HG02763 (cell line): ENCODE measurements at regions not wholly inside any gene's neighbourhood (a gene's known extent, or its start where the extent isn't known, plus 50 kb on each side); places are given as distances from the start of the nearest gene placed in this dataset.
"Not testable (repeated sequence)": the region's sequence is repeated elsewhere in the genome, so short reads cannot be mapped to it uniquely, and the experiment has no call there.

Source experiments
- ATAC-seq: cut with Tn5 transposase; IDR thresholded peaks from one replicate; pipeline ENCODE4 v1.9.1; 2021; ENCODE audit warnings: mild to moderate bottlenecking, moderate library complexity; ENCODE audit not compliant: unreplicated experiment

GRCh38 chr1:60866226-60866900, 216.0 kb upstream of the NFIA start:
- no peak for ATAC-seq

- ATAC-seq = no peak
Measured at GRCh38 chr1:60865166-60865565, 217.2 kb upstream of the NFIA start.

DNA sequence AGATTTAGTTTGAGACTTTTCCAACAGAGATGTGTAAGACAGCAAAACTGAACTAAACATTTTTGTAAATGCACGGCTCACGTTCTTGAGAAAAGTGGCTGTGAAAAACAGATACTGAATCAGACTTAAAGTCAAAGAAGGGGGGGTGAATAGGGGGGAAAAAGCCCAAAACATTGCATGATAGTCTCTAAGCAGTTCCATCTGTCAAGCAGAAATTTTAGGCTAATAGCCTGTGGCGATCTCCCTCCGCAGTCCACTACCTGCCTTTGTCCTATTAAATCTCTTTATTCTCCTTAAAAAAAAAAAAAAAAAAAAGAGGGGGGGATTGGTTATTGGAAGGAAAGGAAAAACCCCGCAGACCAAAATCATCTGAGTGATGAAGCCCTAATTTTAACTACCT, 217.6 kb upstream of the NFIA start:
- ATAC-seq = no peak

GRCh38 chr1:60863131-60863530, 219.2 kb upstream of the NFIA start:
- ATAC-seq = no peak

DNA sequence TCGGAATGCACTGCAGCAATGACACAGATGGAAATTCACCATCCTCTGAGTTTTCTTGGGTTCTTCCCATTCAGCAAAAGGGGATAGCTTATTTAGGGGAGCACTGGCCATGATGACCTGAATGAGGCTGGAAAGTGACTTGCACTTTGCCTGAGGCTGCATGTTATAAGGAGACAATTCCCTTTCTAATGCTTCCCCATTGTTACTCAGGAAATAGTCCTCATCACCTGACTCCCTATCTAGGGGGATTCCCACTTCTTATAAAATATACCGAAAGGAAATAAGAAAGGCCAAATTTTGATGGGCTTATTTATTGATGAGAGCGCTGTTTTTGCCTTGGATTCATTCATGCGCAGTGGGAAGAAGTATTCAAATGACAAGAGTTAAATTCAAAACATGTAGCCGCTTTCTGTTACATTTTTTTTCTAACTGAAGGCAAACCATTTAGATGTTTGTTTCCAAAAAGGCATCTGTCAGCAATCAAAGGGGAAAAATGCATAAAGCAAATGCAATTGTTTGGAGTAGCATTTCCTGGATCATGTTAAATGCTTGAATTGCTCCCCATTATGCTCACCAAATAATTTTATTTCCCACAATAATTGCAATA, 220.3 kb upstream of the NFIA start:
- ATAC-seq = no peak

- no peak for ATAC-seq
Measured at GRCh38 chr1:60859111-60859510, 223.2 kb upstream of the NFIA start.

- ATAC-seq = no peak
Measured at GRCh38 chr1:60857851-60858250, 224.5 kb upstream of the NFIA start.

- no peak for ATAC-seq
Measured at GRCh38 chr1:60850084-60850483, 232.3 kb upstream of the NFIA start.

- ATAC-seq = no peak
Measured at GRCh38 chr1:60849401-60849800, 233.0 kb upstream of the NFIA start.

- ATAC-seq = no peak
Measured at GRCh38 chr1:60848583-60849188, 233.7 kb upstream of the NFIA start.

DNA sequence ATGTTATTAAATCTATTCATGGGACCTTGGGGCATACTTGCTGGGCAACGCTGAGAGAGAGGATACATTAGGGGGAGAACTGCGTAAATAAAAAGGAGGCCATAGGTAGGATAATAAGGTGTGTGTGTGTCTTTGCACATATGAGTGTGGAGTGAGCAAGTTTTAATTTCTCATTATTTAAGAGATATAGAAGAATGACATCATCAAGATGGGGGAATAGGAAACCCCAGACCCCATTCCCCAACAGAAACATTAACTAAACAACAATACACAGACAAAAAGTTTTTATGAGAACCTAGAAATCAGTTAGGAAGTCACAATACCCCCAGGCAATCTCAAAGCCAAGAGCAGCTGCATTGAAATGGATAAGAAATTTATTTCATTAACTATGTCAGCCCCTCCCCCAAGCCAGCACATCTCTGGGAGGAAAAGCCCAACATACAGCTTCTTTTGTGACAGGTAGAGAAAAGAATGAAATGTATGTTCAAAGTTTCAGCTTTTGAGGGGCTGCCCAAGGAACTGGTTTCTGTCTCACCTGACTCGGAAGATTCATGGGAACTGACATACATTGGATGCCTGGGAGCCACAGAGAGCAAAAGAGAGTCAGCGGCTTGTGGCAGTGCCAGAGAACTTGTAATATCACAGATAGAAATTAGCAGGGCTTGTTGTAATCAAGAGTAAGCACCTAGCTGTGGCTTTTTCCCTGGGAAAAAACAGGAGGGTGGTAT, 234.3 kb upstream of the NFIA start:
- no peak for ATAC-seq

DNA sequence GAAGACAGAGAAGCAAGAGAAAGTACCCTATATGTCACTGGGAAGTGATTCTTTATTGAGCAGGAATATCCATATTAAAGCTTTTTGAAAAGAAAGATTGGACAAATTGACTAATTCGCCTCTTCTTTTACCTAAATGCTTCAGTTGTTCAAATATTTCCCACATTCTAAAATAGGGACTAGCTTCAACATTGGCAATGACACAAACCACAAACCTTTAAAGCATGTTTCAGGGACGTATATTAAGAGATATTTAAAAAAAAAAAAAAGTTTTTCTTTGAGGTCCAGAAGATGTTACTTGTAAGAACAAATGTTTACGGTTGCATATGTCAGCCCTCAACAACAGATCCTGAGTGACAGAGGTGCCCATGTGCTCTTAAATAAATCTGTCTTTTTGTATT, 235.0 kb upstream of the NFIA start:
- no peak for ATAC-seq

DNA sequence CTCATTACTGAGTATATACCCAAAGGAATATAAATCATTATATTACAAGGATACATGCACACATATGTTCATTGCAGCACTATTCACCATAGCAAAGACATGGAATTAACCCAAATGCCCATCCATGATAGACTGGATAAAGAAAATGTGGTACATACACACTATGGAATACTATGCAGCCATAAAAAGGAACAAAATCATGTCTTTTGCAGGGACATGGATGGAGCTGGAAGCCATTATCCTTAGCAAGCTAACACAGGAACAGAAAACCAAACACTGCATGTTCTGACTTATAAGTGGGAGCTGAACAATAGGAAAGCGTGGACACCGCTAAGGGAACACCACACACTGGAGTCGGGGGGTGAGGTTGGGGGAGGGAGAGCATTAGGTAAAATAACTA, 236.7 kb upstream of the NFIA start:
- not testable (repeated sequence) for ATAC-seq

- no peak for ATAC-seq
Measured at GRCh38 chr1:60842304-60842703, 240.1 kb upstream of the NFIA start.

DNA sequence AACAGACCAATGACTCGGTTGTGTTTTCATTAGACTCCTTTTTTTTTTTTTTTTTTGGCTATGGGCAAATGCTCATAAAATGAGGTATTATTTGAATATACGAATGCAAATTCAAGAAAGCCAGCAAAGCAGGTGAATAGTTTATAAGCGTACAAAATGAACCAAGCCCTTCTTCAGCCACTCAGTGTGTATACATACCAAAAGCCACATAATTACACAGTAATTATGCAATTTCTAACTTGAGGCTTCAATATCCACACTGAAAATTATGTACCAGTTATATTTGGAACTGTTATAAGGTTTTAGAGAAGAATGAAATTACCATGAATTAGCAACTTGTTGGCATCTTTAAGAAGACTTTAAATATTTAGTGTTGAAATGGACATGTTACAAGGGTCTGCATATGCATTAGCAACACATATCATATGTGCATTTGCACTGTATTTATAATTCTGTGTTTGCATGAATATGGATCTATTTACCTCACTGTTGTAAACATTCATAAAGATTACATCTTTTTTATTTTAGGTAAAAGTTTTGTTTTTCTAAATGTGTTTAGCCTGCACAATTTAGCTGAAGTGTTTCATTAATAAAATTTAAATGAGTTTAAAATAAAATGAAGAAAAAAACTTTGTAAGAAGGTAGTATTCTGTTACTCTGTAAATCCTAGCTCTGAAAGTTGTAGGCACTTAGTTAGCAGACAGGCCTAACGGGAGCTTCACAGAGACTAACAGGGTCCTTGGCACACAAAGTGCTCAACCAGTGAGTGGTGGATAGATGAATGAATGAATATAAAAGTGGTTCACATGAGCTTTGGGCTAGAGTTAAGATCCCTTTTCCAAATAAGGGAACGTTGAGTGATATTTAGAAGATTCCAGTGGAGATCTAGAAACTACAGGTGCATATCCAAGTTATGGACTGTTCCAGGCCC, 241.0 kb upstream of the NFIA start:
- ATAC-seq = no peak

GRCh38 chr1:60840476-60840875, 241.9 kb upstream of the NFIA start:
- ATAC-seq = not testable (repeated sequence)

DNA sequence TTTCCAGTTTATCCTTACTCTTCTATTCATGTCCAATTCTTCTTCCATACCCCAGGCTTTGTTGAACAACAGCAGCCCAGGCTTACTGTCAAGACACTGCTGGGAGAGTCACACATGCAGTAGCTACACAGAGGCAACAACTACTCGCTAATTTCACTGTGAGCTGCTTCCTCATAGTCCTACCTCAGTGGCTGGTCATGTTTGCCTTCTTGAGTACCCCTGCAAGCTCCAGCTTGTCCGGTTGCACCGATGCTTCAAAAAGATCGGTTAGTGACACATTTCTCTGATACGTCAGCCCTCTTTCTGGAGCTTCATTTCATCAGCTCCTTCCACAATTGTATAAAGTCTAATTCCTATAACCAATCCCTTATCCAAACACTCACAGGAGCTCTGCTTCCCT, 246.7 kb upstream of the NFIA start:
- no peak for ATAC-seq

GRCh38 chr1:60833173-60833572, 249.2 kb upstream of the NFIA start:
- no peak for ATAC-seq

DNA sequence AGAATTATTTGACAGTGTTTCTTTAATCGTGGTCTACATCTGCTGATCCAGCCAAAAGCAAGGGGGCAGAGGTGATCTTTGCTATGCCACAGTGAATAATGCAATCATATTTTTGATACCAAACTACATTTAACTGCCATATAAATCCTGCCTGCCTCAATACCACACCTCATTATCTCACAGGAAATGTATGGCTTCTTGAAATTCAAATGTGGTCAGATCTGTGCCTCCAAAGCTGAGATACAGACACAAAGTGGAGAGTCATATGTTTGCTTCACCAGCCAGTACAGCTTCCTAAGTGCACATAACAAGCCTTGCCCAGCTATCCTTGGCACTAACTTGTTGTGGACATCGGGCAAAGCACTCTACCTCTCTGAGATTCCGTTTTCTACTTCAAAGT, 250.0 kb upstream of the NFIA start:
- ATAC-seq = no peak

- ATAC-seq = no peak
Measured at GRCh38 chr1:60831780-60832179, 250.6 kb upstream of the NFIA start.

- no peak for ATAC-seq
Measured at GRCh38 chr1:60828944-60829343, 253.4 kb upstream of the NFIA start.
